GM23338 (cell line): ENCODE measurements at regions not wholly inside any gene's neighbourhood (a gene's known extent, or its start where the extent isn't known, plus 50 kb on each side); places are given as distances from the start of the nearest gene placed in this dataset.

Source experiments
- ATAC-seq: fragments of 200-7000 bp; cut with Tn5 transposase; 3 replicates; pipeline ENCODE4 v1.9.1; 2020
- DNase-seq: peaks from one replicate; pipeline ENCODE4 v3.0.0-alpha.2; 2015; ENCODE audit warnings: low spot score
- H2AFZ ChIP-seq: fragments of 200-600 bp; sonication (generic); 2 replicates; pipeline ENCODE4 v1.8.0; 2016; ENCODE audit warnings: antibody characterized with exemption, mild to moderate bottlenecking, moderate library complexity
- H3F3A ChIP-seq: fragments of 200-600 bp; sonication (generic); replicated peaks from 2 replicates; pipeline ENCODE4 v1.8.0; 2017; ENCODE audit warnings: antibody characterized with exemption, mixed run types, low read depth
- H3K27ac ChIP-seq: fragments of 200-600 bp; sonication (generic); 2 replicates; pipeline ENCODE4 v1.6.1; 2016; ENCODE audit warnings: low read depth
- H3K27me3 ChIP-seq: fragments of 200-600 bp; sonication (generic); 2 replicates; pipeline ENCODE4 v1.8.0; 2016; ENCODE audit warnings: mild to moderate bottlenecking, mixed run types, moderate library complexity; ENCODE audit not compliant: insufficient read depth
- H3K36me3 ChIP-seq: fragments of 200-600 bp; sonication (generic); 2 replicates; pipeline ENCODE4 v1.8.0; 2016; ENCODE audit warnings: mild to moderate bottlenecking; ENCODE audit not compliant: insufficient read depth
- H3K4me1 ChIP-seq: fragments of 200-600 bp; sonication (generic); 2 replicates; pipeline ENCODE4 v1.8.0; 2016; ENCODE audit warnings: mild to moderate bottlenecking, moderate library complexity; ENCODE audit not compliant: insufficient read depth
- H3K4me2 ChIP-seq: fragments of 200-600 bp; sonication (generic); 2 replicates; pipeline ENCODE4 v1.7.1; 2017; ENCODE audit warnings: mixed run types
- H3K4me3 ChIP-seq: fragments of 200-600 bp; sonication (generic); 2 replicates; pipeline ENCODE4 v1.6.1; 2016; ENCODE audit warnings: mixed run types
- H3K79me2 ChIP-seq: fragments of 200-600 bp; sonication (generic); replicated peaks from 2 replicates; pipeline ENCODE4 v1.8.0; 2017; ENCODE audit warnings: mild to moderate bottlenecking; ENCODE audit not compliant: insufficient read depth
- H3K9me2 ChIP-seq: fragments of 200-600 bp; sonication (generic); 2 replicates; pipeline ENCODE4 v1.8.0; 2017; ENCODE audit not compliant: insufficient read depth
- H4K20me1 ChIP-seq: fragments of 200-600 bp; sonication (generic); replicated peaks from 2 replicates; pipeline ENCODE4 v1.8.0; 2017; ENCODE audit warnings: mild to moderate bottlenecking; ENCODE audit not compliant: insufficient read depth
- H3K27ac Mint-ChIP-seq: 2 replicates; pipeline ENCODE4 v1.8.0; 2020; ENCODE audit warnings: inconsistent platforms, mild to moderate bottlenecking, moderate library complexity, mixed read lengths
- H3K27me3 Mint-ChIP-seq: 3 replicates; pipeline ENCODE4 v1.8.0; 2022; ENCODE audit warnings: low read depth, mild to moderate bottlenecking, moderate library complexity, mixed read lengths, inconsistent platforms; ENCODE audit not compliant: insufficient read depth, poor library complexity
- H3K36me3 Mint-ChIP-seq: 3 replicates; pipeline ENCODE4 v1.8.0; 2021; ENCODE audit warnings: low read depth, mild to moderate bottlenecking, inconsistent platforms, moderate library complexity, mixed read lengths
- H3K4me1 Mint-ChIP-seq: 3 replicates; pipeline ENCODE4 v1.8.0; 2020; ENCODE audit warnings: mild to moderate bottlenecking, inconsistent platforms, mixed read lengths
- H3K4me3 Mint-ChIP-seq: 3 replicates; pipeline ENCODE4 v1.8.0; 2021; ENCODE audit warnings: moderate library complexity, mild to moderate bottlenecking, inconsistent platforms, mixed read lengths
- H3K9me3 Mint-ChIP-seq: 3 replicates; pipeline ENCODE4 v1.8.0; 2020; ENCODE audit warnings: moderate library complexity, mild to moderate bottlenecking, inconsistent platforms, mixed read lengths
- CREB1 ChIP-seq: fragments of 250-450 bp; sonication (Bioruptor Pico); IDR thresholded peaks from 2 replicates; pipeline ENCODE4 v1.5.0; 2020; ENCODE audit warnings: low read depth, mild to moderate bottlenecking, moderate library complexity
- CTCF ChIP-seq, 2 experiments: fragments of 200-600 bp in 1 of 2; sonication (generic) in 1 of 2; conservative IDR thresholded peaks; 2 replicates each; pipeline versions ENCODE4 v1.5.1 to v1.6.1; 2016 to 2017; ENCODE audit warnings: antibody characterized with exemption in 2 of 2, low read depth in 2 of 2, mild to moderate bottlenecking in 2 of 2, moderate library complexity in 1 of 2
- ETS1 ChIP-seq: IDR thresholded peaks from 2 replicates; pipeline ENCODE4 v1.6.1; 2016; ENCODE audit warnings: antibody characterized with exemption
- EZH2 ChIP-seq: fragments of 200-600 bp; sonication (generic); IDR thresholded peaks from one replicate; pipeline ENCODE4 v1.8.0; 2017; ENCODE audit warnings: antibody characterized with exemption, mild to moderate bottlenecking, low read depth; ENCODE audit not compliant: unreplicated experiment
- EZH2phosphoT487 ChIP-seq: fragments of 200-600 bp; sonication (generic); IDR thresholded peaks from one replicate; pipeline ENCODE4 v1.8.1; 2018; ENCODE audit warnings: antibody characterized with exemption; ENCODE audit not compliant: unreplicated experiment
- JUNB ChIP-seq: IDR thresholded peaks from one replicate; pipeline ENCODE4 v1.6.1; 2016; ENCODE audit warnings: antibody characterized with exemption; ENCODE audit not compliant: unreplicated experiment
- NANOG ChIP-seq: IDR thresholded peaks from 2 replicates; pipeline ENCODE4 v1.6.1; 2016; ENCODE audit warnings: antibody characterized with exemption, borderline replicate concordance
- POLR2AphosphoS5 ChIP-seq: IDR thresholded peaks from 2 replicates; pipeline ENCODE4 v1.6.1; 2016; ENCODE audit warnings: antibody characterized with exemption, low read depth
- REST ChIP-seq: IDR thresholded peaks from one replicate; pipeline ENCODE4 v1.6.1; 2018; ENCODE audit warnings: antibody characterized with exemption; ENCODE audit not compliant: unreplicated experiment
- STAT1 ChIP-seq: IDR thresholded peaks from one replicate; pipeline ENCODE4 v1.6.1; 2016; ENCODE audit warnings: antibody characterized with exemption; ENCODE audit not compliant: unreplicated experiment
- ZNF114 ChIP-seq: fragments of 250-450 bp; sonication (Bioruptor Pico); IDR thresholded peaks from 2 replicates; pipeline ENCODE4 v1.5.0; 2020; ENCODE audit warnings: mild to moderate bottlenecking, moderate library complexity
- ZNF331 ChIP-seq: fragments of 250-450 bp; sonication (Bioruptor Pico); IDR thresholded peaks from 2 replicates; pipeline ENCODE4 v1.5.0; 2020; ENCODE audit warnings: low read depth, mild to moderate bottlenecking, moderate library complexity
- ZNF462 ChIP-seq: fragments of 250-450 bp; sonication (Bioruptor Pico); IDR thresholded peaks from 2 replicates; pipeline ENCODE4 v1.5.0; 2020; ENCODE audit warnings: mild to moderate bottlenecking, moderate library complexity

GRCh38 chr14:98766818-98767217 lies 505.2 kb downstream of the BCL11B start:
- Histone ChIP-seq H4K20me1 (no peaks in the 10 kb centered on the region), H3K27me3 (no peaks in the 10 kb centered on the region), H3K4me2 (no peak overlapping the region), H3K36me3 (peaks cover 8% of the 10 kb centered on the region; the same call in 1 of the 2 replicates), H3K27ac (no peak overlapping the region), H2AFZ (peak overlapping the region; percentile 81), H3F3A (no peaks in the 10 kb centered on the region), H3K9me2 (0 out of 2 replicates have a peak, but pooled peaks cover 3% of the 10 kb centered on the region), H3K4me3 (no peak overlapping the region), H3K4me1 (no peaks in the 10 kb centered on the region), H3K79me2 (no peaks in the 10 kb centered on the region)
- TF ChIP-seq JUNB (no peak), ZNF462 (CRISPR knock-in tag) (no peak), ETS1 (no peak), NANOG (no peak), POLR2AphosphoS5 (no peak), STAT1 (no peak), EZH2phosphoT487 (no peak), EZH2 (no peak), ZNF114 (CRISPR knock-in tag) (no peak), ZNF331 (CRISPR knock-in tag) (no peak), CTCF (conservative IDR thresholded peaks at IDR 0.05; ENCODE audit: low read depth in 2 of 2) (no peak), CREB1 (CRISPR knock-in tag) (no peak), REST (no peak)
- ATAC-seq: no peak
- peaks cover 4% of the 10 kb centered on the region for H3K27me3 Mint-ChIP-seq
- no peak overlapping the region for H3K27ac Mint-ChIP-seq
- H3K9me3 Mint-ChIP-seq: peaks cover 14% of the 10 kb centered on the region
- H3K4me1 Mint-ChIP-seq: peaks cover 9% of the 10 kb centered on the region; the same call in 2 of the 3 replicates
- peaks cover 14% of the 10 kb centered on the region; the same call in 1 of the 3 replicates for H3K36me3 Mint-ChIP-seq
- H3K4me3 Mint-ChIP-seq: no peak overlapping the region
- DNase-seq: no peak
